GM23248 (cell line): ENCODE measurements at regions not wholly inside any gene's neighbourhood (a gene's known extent, or its start where the extent isn't known, plus 50 kb on each side); places are given as distances from the start of the nearest gene placed in this dataset.

Experiments
- EZH2 ChIP-seq: fragments of 200-600 bp; sonication (generic); IDR thresholded peaks from 2 replicates; pipeline ENCODE4 v1.6.1; 2018; ENCODE audit warnings: antibody characterized with exemption, mild to moderate bottlenecking; ENCODE audit not compliant: insufficient read depth, poor library complexity, severe bottlenecking
- EZH2phosphoT487 ChIP-seq: fragments of 200-600 bp; sonication (generic); IDR thresholded peaks from 2 replicates; pipeline ENCODE4 v1.6.1; 2018; ENCODE audit warnings: antibody characterized with exemption, moderate library complexity, mild to moderate bottlenecking, low read depth; ENCODE audit not compliant: insufficient read depth

GRCh38 chr17:72268431-72268830 is 147.6 kb downstream of the SOX9 start:
- no peak for TF ChIP-seq EZH2
- no peak for TF ChIP-seq EZH2phosphoT487
